Transverse colon (tissue), 3 donors: ENCODE measurements at regions not wholly inside any gene's neighbourhood (a gene's known extent, or its start where the extent isn't known, plus 50 kb on each side); places are given as distances from the start of the nearest gene placed in this dataset.

Experiments
- CTCF ChIP-seq, 5 experiments: fragments of 200-600 bp in 3 of 5; fragments of 450-650 bp in 2 of 5; sonication (generic) in 3 of 5; IDR thresholded peaks; 1 replicate in 2 of 5; 2 replicates in 3 of 5; pipeline ENCODE4 v1.5.1; 2016 to 2017; ENCODE audit warnings: antibody characterized with exemption in 5 of 5, inconsistent platforms in 3 of 5, mild to moderate bottlenecking in 2 of 5, moderate library complexity in 1 of 5
- POLR2A ChIP-seq: fragments of 450-650 bp; IDR thresholded peaks from one replicate; pipeline ENCODE4 v1.6.1; 2016; ENCODE audit warnings: antibody characterized with exemption, mild to moderate bottlenecking, moderate library complexity

DNA sequence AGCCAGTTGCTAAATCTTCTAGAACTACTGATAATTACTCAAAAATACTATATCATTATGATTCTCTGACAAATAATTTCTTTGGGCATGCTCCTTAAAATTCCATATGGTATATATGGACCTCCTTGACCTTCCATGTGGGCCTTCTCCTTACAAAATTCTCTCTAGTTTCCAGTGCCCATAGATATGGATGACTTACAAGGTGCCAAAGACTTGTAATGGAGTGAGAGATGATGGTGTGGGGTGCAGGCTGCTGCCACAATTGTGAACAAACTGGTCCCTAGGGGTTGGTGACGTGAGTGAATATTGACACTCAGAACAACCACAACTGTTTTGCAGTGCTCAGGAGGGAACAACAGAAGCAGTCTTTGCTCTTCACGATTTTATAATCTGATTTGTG, 378.9 kb downstream of the SNAPC1 start:
- TF ChIP-seq POLR2A (no peak), CTCF (IDR thresholded peaks at IDR 0.05) (no peak)
